GM23338 (cell line): ENCODE measurements at regions not wholly inside any gene's neighbourhood (a gene's known extent, or its start where the extent isn't known, plus 50 kb on each side); places are given as distances from the start of the nearest gene placed in this dataset.

Source experiments
- ATAC-seq: fragments of 200-7000 bp; cut with Tn5 transposase; 3 replicates; pipeline ENCODE4 v1.9.1; 2020
- DNase-seq: peaks from one replicate; pipeline ENCODE4 v3.0.0-alpha.2; 2015; ENCODE audit warnings: low spot score
- H2AFZ ChIP-seq: fragments of 200-600 bp; sonication (generic); 2 replicates; pipeline ENCODE4 v1.8.0; 2016; ENCODE audit warnings: antibody characterized with exemption, mild to moderate bottlenecking, moderate library complexity
- H3F3A ChIP-seq: fragments of 200-600 bp; sonication (generic); replicated peaks from 2 replicates; pipeline ENCODE4 v1.8.0; 2017; ENCODE audit warnings: antibody characterized with exemption, mixed run types, low read depth
- H3K27ac ChIP-seq: fragments of 200-600 bp; sonication (generic); 2 replicates; pipeline ENCODE4 v1.6.1; 2016; ENCODE audit warnings: low read depth
- H3K27me3 ChIP-seq: fragments of 200-600 bp; sonication (generic); 2 replicates; pipeline ENCODE4 v1.8.0; 2016; ENCODE audit warnings: mild to moderate bottlenecking, mixed run types, moderate library complexity; ENCODE audit not compliant: insufficient read depth
- H3K36me3 ChIP-seq: fragments of 200-600 bp; sonication (generic); 2 replicates; pipeline ENCODE4 v1.8.0; 2016; ENCODE audit warnings: mild to moderate bottlenecking; ENCODE audit not compliant: insufficient read depth
- H3K4me1 ChIP-seq: fragments of 200-600 bp; sonication (generic); 2 replicates; pipeline ENCODE4 v1.8.0; 2016; ENCODE audit warnings: mild to moderate bottlenecking, moderate library complexity; ENCODE audit not compliant: insufficient read depth
- H3K4me2 ChIP-seq: fragments of 200-600 bp; sonication (generic); 2 replicates; pipeline ENCODE4 v1.7.1; 2017; ENCODE audit warnings: mixed run types
- H3K4me3 ChIP-seq: fragments of 200-600 bp; sonication (generic); 2 replicates; pipeline ENCODE4 v1.6.1; 2016; ENCODE audit warnings: mixed run types
- H3K79me2 ChIP-seq: fragments of 200-600 bp; sonication (generic); replicated peaks from 2 replicates; pipeline ENCODE4 v1.8.0; 2017; ENCODE audit warnings: mild to moderate bottlenecking; ENCODE audit not compliant: insufficient read depth
- H3K9me2 ChIP-seq: fragments of 200-600 bp; sonication (generic); 2 replicates; pipeline ENCODE4 v1.8.0; 2017; ENCODE audit not compliant: insufficient read depth
- H4K20me1 ChIP-seq: fragments of 200-600 bp; sonication (generic); replicated peaks from 2 replicates; pipeline ENCODE4 v1.8.0; 2017; ENCODE audit warnings: mild to moderate bottlenecking; ENCODE audit not compliant: insufficient read depth
- H3K27ac Mint-ChIP-seq: 2 replicates; pipeline ENCODE4 v1.8.0; 2020; ENCODE audit warnings: inconsistent platforms, mild to moderate bottlenecking, moderate library complexity, mixed read lengths
- H3K27me3 Mint-ChIP-seq: 3 replicates; pipeline ENCODE4 v1.8.0; 2022; ENCODE audit warnings: low read depth, mild to moderate bottlenecking, moderate library complexity, mixed read lengths, inconsistent platforms; ENCODE audit not compliant: insufficient read depth, poor library complexity
- H3K36me3 Mint-ChIP-seq: 3 replicates; pipeline ENCODE4 v1.8.0; 2021; ENCODE audit warnings: low read depth, mild to moderate bottlenecking, inconsistent platforms, moderate library complexity, mixed read lengths
- H3K4me1 Mint-ChIP-seq: 3 replicates; pipeline ENCODE4 v1.8.0; 2020; ENCODE audit warnings: mild to moderate bottlenecking, inconsistent platforms, mixed read lengths
- H3K4me3 Mint-ChIP-seq: 3 replicates; pipeline ENCODE4 v1.8.0; 2021; ENCODE audit warnings: moderate library complexity, mild to moderate bottlenecking, inconsistent platforms, mixed read lengths
- H3K9me3 Mint-ChIP-seq: 3 replicates; pipeline ENCODE4 v1.8.0; 2020; ENCODE audit warnings: moderate library complexity, mild to moderate bottlenecking, inconsistent platforms, mixed read lengths
- CREB1 ChIP-seq: fragments of 250-450 bp; sonication (Bioruptor Pico); IDR thresholded peaks from 2 replicates; pipeline ENCODE4 v1.5.0; 2020; ENCODE audit warnings: low read depth, mild to moderate bottlenecking, moderate library complexity
- ETS1 ChIP-seq: IDR thresholded peaks from 2 replicates; pipeline ENCODE4 v1.6.1; 2016; ENCODE audit warnings: antibody characterized with exemption
- EZH2 ChIP-seq: fragments of 200-600 bp; sonication (generic); IDR thresholded peaks from one replicate; pipeline ENCODE4 v1.8.0; 2017; ENCODE audit warnings: antibody characterized with exemption, mild to moderate bottlenecking, low read depth; ENCODE audit not compliant: unreplicated experiment
- EZH2phosphoT487 ChIP-seq: fragments of 200-600 bp; sonication (generic); IDR thresholded peaks from one replicate; pipeline ENCODE4 v1.8.1; 2018; ENCODE audit warnings: antibody characterized with exemption; ENCODE audit not compliant: unreplicated experiment
- JUNB ChIP-seq: IDR thresholded peaks from one replicate; pipeline ENCODE4 v1.6.1; 2016; ENCODE audit warnings: antibody characterized with exemption; ENCODE audit not compliant: unreplicated experiment
- NANOG ChIP-seq: IDR thresholded peaks from 2 replicates; pipeline ENCODE4 v1.6.1; 2016; ENCODE audit warnings: antibody characterized with exemption, borderline replicate concordance
- POLR2AphosphoS5 ChIP-seq: IDR thresholded peaks from 2 replicates; pipeline ENCODE4 v1.6.1; 2016; ENCODE audit warnings: antibody characterized with exemption, low read depth
- STAT1 ChIP-seq: IDR thresholded peaks from one replicate; pipeline ENCODE4 v1.6.1; 2016; ENCODE audit warnings: antibody characterized with exemption; ENCODE audit not compliant: unreplicated experiment
- ZNF114 ChIP-seq: fragments of 250-450 bp; sonication (Bioruptor Pico); IDR thresholded peaks from 2 replicates; pipeline ENCODE4 v1.5.0; 2020; ENCODE audit warnings: mild to moderate bottlenecking, moderate library complexity
- ZNF331 ChIP-seq: fragments of 250-450 bp; sonication (Bioruptor Pico); IDR thresholded peaks from 2 replicates; pipeline ENCODE4 v1.5.0; 2020; ENCODE audit warnings: low read depth, mild to moderate bottlenecking, moderate library complexity
- TF ChIP-seq, protein P1 (sequence below): IDR thresholded peaks from one replicate; pipeline ENCODE4 v1.6.1; 2018; ENCODE audit warnings: antibody characterized with exemption; ENCODE audit not compliant: unreplicated experiment
- TF ChIP-seq, protein P2 (sequence below): fragments of 250-450 bp; sonication (Bioruptor Pico); IDR thresholded peaks from 2 replicates; pipeline ENCODE4 v1.5.0; 2020; ENCODE audit warnings: mild to moderate bottlenecking, moderate library complexity
- TF ChIP-seq, protein P3 (sequence below), 2 experiments: fragments of 200-600 bp in 1 of 2; sonication (generic) in 1 of 2; conservative IDR thresholded peaks; 2 replicates each; pipeline versions ENCODE4 v1.5.1 to v1.6.1; 2016 to 2017; ENCODE audit warnings: antibody characterized with exemption in 2 of 2, low read depth in 2 of 2, mild to moderate bottlenecking in 2 of 2, moderate library complexity in 1 of 2

- Mint-ChIP-seq H3K27ac (no peak overlapping the region), H3K27me3 (no peaks in the 10 kb centered on the region), H3K4me1 (no peaks in the 10 kb centered on the region), H3K9me3 (no peaks in the 10 kb centered on the region), H3K4me3 (no peak overlapping the region), H3K36me3 (no peaks in the 10 kb centered on the region)
- Histone ChIP-seq H3F3A (no peaks in the 10 kb centered on the region), H4K20me1 (no peaks in the 10 kb centered on the region), H3K4me2 (no peak overlapping the region), H3K4me1 (no peaks in the 10 kb centered on the region), H2AFZ (no peak overlapping the region), H3K79me2 (no peaks in the 10 kb centered on the region), H3K9me2 (no peaks in the 10 kb centered on the region), H3K36me3 (no peaks in the 10 kb centered on the region), H3K27me3 (no peaks in the 10 kb centered on the region), H3K4me3 (no peak overlapping the region), H3K27ac (no peak overlapping the region)
- no peak for DNase-seq
- no peak for ATAC-seq
- TF ChIP-seq ZNF114 (CRISPR knock-in tag): no peak
- no peak for TF ChIP-seq CREB1 (CRISPR knock-in tag)
- no peak for TF ChIP-seq JUNB
- TF ChIP-seq POLR2AphosphoS5: no peak
- TF ChIP-seq EZH2phosphoT487: no peak
- no peak for TF ChIP-seq ETS1
- no peak for TF ChIP-seq EZH2
- no peak for TF ChIP-seq ZNF331 (CRISPR knock-in tag)
- TF ChIP-seq, protein P1, sequence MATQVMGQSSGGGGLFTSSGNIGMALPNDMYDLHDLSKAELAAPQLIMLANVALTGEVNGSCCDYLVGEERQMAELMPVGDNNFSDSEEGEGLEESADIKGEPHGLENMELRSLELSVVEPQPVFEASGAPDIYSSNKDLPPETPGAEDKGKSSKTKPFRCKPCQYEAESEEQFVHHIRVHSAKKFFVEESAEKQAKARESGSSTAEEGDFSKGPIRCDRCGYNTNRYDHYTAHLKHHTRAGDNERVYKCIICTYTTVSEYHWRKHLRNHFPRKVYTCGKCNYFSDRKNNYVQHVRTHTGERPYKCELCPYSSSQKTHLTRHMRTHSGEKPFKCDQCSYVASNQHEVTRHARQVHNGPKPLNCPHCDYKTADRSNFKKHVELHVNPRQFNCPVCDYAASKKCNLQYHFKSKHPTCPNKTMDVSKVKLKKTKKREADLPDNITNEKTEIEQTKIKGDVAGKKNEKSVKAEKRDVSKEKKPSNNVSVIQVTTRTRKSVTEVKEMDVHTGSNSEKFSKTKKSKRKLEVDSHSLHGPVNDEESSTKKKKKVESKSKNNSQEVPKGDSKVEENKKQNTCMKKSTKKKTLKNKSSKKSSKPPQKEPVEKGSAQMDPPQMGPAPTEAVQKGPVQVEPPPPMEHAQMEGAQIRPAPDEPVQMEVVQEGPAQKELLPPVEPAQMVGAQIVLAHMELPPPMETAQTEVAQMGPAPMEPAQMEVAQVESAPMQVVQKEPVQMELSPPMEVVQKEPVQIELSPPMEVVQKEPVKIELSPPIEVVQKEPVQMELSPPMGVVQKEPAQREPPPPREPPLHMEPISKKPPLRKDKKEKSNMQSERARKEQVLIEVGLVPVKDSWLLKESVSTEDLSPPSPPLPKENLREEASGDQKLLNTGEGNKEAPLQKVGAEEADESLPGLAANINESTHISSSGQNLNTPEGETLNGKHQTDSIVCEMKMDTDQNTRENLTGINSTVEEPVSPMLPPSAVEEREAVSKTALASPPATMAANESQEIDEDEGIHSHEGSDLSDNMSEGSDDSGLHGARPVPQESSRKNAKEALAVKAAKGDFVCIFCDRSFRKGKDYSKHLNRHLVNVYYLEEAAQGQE: no peak
- TF ChIP-seq STAT1: no peak
- TF ChIP-seq NANOG: no peak
- TF ChIP-seq, protein P2, sequence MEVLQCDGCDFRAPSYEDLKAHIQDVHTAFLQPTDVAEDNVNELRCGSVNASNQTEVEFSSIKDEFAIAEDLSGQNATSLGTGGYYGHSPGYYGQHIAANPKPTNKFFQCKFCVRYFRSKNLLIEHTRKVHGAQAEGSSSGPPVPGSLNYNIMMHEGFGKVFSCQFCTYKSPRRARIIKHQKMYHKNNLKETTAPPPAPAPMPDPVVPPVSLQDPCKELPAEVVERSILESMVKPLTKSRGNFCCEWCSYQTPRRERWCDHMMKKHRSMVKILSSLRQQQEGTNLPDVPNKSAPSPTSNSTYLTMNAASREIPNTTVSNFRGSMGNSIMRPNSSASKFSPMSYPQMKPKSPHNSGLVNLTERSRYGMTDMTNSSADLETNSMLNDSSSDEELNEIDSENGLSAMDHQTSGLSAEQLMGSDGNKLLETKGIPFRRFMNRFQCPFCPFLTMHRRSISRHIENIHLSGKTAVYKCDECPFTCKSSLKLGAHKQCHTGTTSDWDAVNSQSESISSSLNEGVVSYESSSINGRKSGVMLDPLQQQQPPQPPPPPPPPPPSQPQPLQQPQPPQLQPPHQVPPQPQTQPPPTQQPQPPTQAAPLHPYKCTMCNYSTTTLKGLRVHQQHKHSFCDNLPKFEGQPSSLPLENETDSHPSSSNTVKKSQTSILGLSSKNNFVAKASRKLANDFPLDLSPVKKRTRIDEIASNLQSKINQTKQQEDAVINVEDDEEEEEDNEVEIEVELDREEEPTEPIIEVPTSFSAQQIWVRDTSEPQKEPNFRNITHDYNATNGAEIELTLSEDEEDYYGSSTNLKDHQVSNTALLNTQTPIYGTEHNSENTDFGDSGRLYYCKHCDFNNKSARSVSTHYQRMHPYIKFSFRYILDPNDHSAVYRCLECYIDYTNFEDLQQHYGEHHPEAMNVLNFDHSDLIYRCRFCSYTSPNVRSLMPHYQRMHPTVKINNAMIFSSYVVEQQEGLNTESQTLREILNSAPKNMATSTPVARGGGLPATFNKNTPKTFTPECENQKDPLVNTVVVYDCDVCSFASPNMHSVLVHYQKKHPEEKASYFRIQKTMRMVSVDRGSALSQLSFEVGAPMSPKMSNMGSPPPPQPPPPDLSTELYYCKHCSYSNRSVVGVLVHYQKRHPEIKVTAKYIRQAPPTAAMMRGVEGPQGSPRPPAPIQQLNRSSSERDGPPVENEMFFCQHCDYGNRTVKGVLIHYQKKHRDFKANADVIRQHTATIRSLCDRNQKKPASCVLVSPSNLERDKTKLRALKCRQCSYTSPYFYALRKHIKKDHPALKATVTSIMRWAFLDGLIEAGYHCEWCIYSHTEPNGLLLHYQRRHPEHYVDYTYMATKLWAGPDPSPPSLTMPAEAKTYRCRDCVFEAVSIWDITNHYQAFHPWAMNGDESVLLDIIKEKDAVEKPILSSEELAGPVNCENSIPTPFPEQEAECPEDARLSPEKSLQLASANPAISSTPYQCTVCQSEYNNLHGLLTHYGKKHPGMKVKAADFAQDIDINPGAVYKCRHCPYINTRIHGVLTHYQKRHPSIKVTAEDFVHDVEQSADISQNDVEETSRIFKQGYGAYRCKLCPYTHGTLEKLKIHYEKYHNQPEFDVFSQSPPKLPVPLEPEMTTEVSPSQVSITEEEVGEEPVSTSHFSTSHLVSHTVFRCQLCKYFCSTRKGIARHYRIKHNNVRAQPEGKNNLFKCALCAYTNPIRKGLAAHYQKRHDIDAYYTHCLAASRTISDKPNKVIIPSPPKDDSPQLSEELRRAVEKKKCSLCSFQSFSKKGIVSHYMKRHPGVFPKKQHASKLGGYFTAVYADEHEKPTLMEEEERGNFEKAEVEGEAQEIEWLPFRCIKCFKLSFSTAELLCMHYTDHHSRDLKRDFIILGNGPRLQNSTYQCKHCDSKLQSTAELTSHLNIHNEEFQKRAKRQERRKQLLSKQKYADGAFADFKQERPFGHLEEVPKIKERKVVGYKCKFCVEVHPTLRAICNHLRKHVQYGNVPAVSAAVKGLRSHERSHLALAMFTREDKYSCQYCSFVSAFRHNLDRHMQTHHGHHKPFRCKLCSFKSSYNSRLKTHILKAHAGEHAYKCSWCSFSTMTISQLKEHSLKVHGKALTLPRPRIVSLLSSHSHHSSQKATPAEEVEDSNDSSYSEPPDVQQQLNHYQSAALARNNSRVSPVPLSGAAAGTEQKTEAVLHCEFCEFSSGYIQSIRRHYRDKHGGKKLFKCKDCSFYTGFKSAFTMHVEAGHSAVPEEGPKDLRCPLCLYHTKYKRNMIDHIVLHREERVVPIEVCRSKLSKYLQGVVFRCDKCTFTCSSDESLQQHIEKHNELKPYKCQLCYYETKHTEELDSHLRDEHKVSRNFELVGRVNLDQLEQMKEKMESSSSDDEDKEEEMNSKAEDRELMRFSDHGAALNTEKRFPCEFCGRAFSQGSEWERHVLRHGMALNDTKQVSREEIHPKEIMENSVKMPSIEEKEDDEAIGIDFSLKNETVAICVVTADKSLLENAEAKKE: no peak
- TF ChIP-seq, protein P3, sequence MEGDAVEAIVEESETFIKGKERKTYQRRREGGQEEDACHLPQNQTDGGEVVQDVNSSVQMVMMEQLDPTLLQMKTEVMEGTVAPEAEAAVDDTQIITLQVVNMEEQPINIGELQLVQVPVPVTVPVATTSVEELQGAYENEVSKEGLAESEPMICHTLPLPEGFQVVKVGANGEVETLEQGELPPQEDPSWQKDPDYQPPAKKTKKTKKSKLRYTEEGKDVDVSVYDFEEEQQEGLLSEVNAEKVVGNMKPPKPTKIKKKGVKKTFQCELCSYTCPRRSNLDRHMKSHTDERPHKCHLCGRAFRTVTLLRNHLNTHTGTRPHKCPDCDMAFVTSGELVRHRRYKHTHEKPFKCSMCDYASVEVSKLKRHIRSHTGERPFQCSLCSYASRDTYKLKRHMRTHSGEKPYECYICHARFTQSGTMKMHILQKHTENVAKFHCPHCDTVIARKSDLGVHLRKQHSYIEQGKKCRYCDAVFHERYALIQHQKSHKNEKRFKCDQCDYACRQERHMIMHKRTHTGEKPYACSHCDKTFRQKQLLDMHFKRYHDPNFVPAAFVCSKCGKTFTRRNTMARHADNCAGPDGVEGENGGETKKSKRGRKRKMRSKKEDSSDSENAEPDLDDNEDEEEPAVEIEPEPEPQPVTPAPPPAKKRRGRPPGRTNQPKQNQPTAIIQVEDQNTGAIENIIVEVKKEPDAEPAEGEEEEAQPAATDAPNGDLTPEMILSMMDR (conservative IDR thresholded peaks at IDR 0.05; ENCODE audit: low read depth in 2 of 2): no peak
Observed at GRCh38 chr13:70518081-70518480, 409.8 kb upstream of the KLHL1 start.
